HEK293T (cell line): ENCODE measurements at regions not wholly inside any gene's neighbourhood (a gene's known extent, or its start where the extent isn't known, plus 50 kb on each side); places are given as distances from the start of the nearest gene placed in this dataset.

Source experiments
- BHLHE40 ChIP-seq: fragments of 450-650 bp; IDR thresholded peaks from 2 replicates; pipeline ENCODE4 v1.6.1; 2016; ENCODE audit warnings: mild to moderate bottlenecking, moderate library complexity, borderline replicate concordance
- FOXM1 ChIP-seq: fragments of 450-650 bp; IDR thresholded peaks from 2 replicates; pipeline ENCODE4 v1.6.1; 2017; ENCODE audit warnings: mild to moderate bottlenecking, borderline replicate concordance
- SUZ12 ChIP-seq: fragments of 450-650 bp; IDR thresholded peaks from 2 replicates; pipeline ENCODE4 v1.6.1; 2016; ENCODE audit warnings: mild to moderate bottlenecking
- TARDBP ChIP-seq: fragments of 450-650 bp; IDR thresholded peaks from 2 replicates; pipeline ENCODE4 v1.6.1; 2016

DNA sequence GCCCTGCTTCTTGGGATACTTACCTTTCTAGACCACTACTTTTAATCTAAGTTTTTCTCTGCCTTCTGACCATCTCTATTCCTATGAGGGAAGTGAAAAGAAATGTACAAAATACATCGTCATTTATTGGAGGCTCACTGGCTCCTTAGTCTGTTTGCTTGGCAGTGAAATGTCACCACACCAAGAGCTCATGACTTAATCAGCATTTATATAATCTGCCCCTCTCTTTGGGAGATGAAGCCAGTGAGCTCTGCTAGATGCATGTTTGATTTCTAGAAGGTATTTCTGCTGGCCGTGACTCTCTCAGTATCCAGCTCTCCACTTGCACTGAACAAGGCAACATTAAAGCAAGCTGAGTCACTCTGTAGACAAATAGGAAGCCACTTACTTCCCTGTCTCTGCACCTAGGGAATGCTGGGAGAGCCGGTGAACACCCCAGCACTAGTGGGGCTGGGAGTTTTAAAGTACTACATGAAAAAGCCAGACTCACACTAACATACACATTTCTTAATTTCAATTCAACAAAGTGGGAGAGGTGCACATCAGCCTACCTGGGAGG lies 79.1 kb downstream of the MID1IP1 start:
- TF ChIP-seq SUZ12 (no peak), TARDBP (no peak), BHLHE40 (no peak), FOXM1 (no peak)
